Fibroblast of lung (primary cell): ENCODE measurements at regions not wholly inside any gene's neighbourhood (a gene's known extent, or its start where the extent isn't known, plus 50 kb on each side); places are given as distances from the start of the nearest gene placed in this dataset.

Source experiments
- EZH2 ChIP-seq: IDR thresholded peaks from 2 replicates; pipeline ENCODE4 v1.5.1; 2012; ENCODE audit warnings: low read length, control low read depth, mild to moderate bottlenecking; ENCODE audit errors: missing control alignments
- TF ChIP-seq, protein P1 (sequence below), 2 donors: IDR thresholded peaks in 1 of 2; conservative IDR thresholded peaks in 1 of 2; 1 replicate in 1 of 2; 2 replicates in 1 of 2; pipeline ENCODE4 v1.5.1; 2011 to 2012; ENCODE audit warnings: low read length in 2 of 2, control low read depth in 1 of 2, inconsistent platforms in 1 of 2, low read depth in 1 of 2, mild to moderate bottlenecking in 1 of 2

DNA sequence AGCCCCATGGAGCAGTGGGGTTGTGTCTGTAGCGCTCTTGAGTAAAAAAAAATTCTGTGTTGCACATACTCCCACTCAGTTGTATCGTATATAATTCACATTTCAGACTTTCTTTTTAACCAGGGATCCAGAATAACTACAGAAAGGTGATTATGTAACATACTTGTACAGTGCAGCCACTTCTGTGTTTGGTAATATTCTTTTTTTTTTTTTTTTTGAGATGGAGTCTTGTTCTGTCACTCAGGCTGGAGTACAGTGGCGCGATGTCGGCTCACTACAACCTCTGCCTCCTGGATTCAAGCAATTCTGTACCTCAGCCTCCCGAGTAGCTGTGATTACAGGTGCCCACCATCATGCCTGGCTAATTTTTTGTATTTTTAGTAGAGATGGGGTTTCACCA, 82.4 kb upstream of the MACF1 start:
- TF ChIP-seq, protein P1, sequence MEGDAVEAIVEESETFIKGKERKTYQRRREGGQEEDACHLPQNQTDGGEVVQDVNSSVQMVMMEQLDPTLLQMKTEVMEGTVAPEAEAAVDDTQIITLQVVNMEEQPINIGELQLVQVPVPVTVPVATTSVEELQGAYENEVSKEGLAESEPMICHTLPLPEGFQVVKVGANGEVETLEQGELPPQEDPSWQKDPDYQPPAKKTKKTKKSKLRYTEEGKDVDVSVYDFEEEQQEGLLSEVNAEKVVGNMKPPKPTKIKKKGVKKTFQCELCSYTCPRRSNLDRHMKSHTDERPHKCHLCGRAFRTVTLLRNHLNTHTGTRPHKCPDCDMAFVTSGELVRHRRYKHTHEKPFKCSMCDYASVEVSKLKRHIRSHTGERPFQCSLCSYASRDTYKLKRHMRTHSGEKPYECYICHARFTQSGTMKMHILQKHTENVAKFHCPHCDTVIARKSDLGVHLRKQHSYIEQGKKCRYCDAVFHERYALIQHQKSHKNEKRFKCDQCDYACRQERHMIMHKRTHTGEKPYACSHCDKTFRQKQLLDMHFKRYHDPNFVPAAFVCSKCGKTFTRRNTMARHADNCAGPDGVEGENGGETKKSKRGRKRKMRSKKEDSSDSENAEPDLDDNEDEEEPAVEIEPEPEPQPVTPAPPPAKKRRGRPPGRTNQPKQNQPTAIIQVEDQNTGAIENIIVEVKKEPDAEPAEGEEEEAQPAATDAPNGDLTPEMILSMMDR (conservative IDR thresholded peaks at IDR 0.05 in 1 of 2, IDR thresholded peaks at IDR 0.05 in 1 of 2; ENCODE audit: low read depth in 1 of 2, low read length in 2 of 2), result no peak
- no peak for TF ChIP-seq EZH2
